ENCODE measurements at regions not wholly inside any gene's neighbourhood (a gene's known extent, or its start where the extent isn't known, plus 50 kb on each side); places are given as distances from the start of the nearest gene placed in this dataset.

GRCh38 chr20:60759651-60760050 is 492.4 kb upstream of the CDH4 start:
- peaks cover 5% of the 10 kb centered on the region for H3K27me3 Mint-ChIP-seq
- POLR2A ChIA-PET, result no interaction called here

GRCh38 chr20:60760256-60761000 is 491.6 kb upstream of the CDH4 start:
- Mint-ChIP-seq H3K4me1 (ENCODE audit: low read depth) (no peaks in the 10 kb centered on the region), H3K27ac (no peak overlapping the region), H3K27me3 (peaks cover 5% of the 10 kb centered on the region), H3K4me3 (no peak overlapping the region), H3K9me3 (no peaks in the 10 kb centered on the region), H3K36me3 (ENCODE audit: low read depth) (no peaks in the 10 kb centered on the region)
- intact Hi-C loops (cut with DNase I, micrococcal nuclease), result no loop called here
- Histone ChIP-seq H3K36me3 (ENCODE audit: insufficient read depth, low read length) (no peaks in the 10 kb centered on the region), H3K27ac (ENCODE audit: low read depth in 1 of 2, low read length in 2 of 2) (no peak overlapping the region), H3K4me3 (ENCODE audit: low read length) (no peak overlapping the region), H3K9me3 (ENCODE audit: control insufficient read depth in 1 of 2, insufficient read depth in 1 of 2, low read length in 2 of 2) (peaks cover 0 to 17% of the 10 kb centered on the region in 2 experiments), H3K27me3 (ENCODE audit: control insufficient read depth in 1 of 2, insufficient read depth in 2 of 2, low read length in 2 of 2) (no peaks in the 10 kb centered on the region), H3K4me1 (ENCODE audit: insufficient read depth, low read length) (no peaks in the 10 kb centered on the region)
- DNase-seq, result no peak
- no peak for TF ChIP-seq CTCF (IDR thresholded peaks at IDR 0.05)
- CTCF ChIA-PET, result no interaction called here
- POLR2A ChIA-PET, result no interaction called here
- ATAC-seq (ENCODE audit: poor library complexity), result no peak

More at GRCh38 chr20:60759651-60760050, 492.4 kb upstream of the CDH4 start:
- no peak for TF ChIP-seq CTCF (IDR thresholded peaks at IDR 0.05)
- no peaks in the 10 kb centered on the region for H3K27me3 ChIP-seq (ENCODE audit: control insufficient read depth in 1 of 2, insufficient read depth in 2 of 2, low read length in 2 of 2)
- Mint-ChIP-seq H3K4me3 (no peak overlapping the region), H3K36me3 (ENCODE audit: low read depth) (no peaks in the 10 kb centered on the region), H3K27ac (no peak overlapping the region), H3K4me1 (ENCODE audit: low read depth) (no peaks in the 10 kb centered on the region), H3K9me3 (no peaks in the 10 kb centered on the region)
- H3K4me1 ChIP-seq (ENCODE audit: insufficient read depth, low read length), result no peaks in the 10 kb centered on the region
- DNase-seq (no peak), ATAC-seq (ENCODE audit: poor library complexity) (no peak)
- H3K4me3 ChIP-seq (ENCODE audit: low read length), result no peak overlapping the region
- no peaks in the 10 kb centered on the region for H3K36me3 ChIP-seq (ENCODE audit: insufficient read depth, low read length)
- H3K9me3 ChIP-seq (ENCODE audit: control insufficient read depth in 1 of 2, insufficient read depth in 1 of 2, low read length in 2 of 2), result peaks cover 0 to 17% of the 10 kb centered on the region in 2 experiments
- intact Hi-C loops (cut with DNase I, micrococcal nuclease), result no loop called here
- H3K27ac ChIP-seq (ENCODE audit: low read depth in 1 of 2, low read length in 2 of 2), result no peak overlapping the region
- CTCF ChIA-PET, result no interaction called here

GRCh38 chr20:60761056-60761455 is 491.0 kb upstream of the CDH4 start:
- Histone ChIP-seq H3K4me1 (ENCODE audit: insufficient read depth, low read length) (no peaks in the 10 kb centered on the region), H3K27me3 (ENCODE audit: control insufficient read depth in 1 of 2, insufficient read depth in 2 of 2, low read length in 2 of 2) (no peaks in the 10 kb centered on the region), H3K4me3 (ENCODE audit: low read length) (no peak overlapping the region), H3K27ac (ENCODE audit: low read depth in 1 of 2, low read length in 2 of 2) (no peak overlapping the region), H3K36me3 (ENCODE audit: insufficient read depth, low read length) (no peaks in the 10 kb centered on the region), H3K9me3 (ENCODE audit: control insufficient read depth in 1 of 2, insufficient read depth in 1 of 2, low read length in 2 of 2) (peaks cover 0 to 17% of the 10 kb centered on the region in 2 experiments)
- H3K4me1 Mint-ChIP-seq (ENCODE audit: low read depth), result no peaks in the 10 kb centered on the region
- no peak for ATAC-seq (ENCODE audit: poor library complexity)
- TF ChIP-seq CTCF (IDR thresholded peaks at IDR 0.05), result no peak
- ChIA-PET POLR2A (no interaction called here), CTCF (no interaction called here)
- DNase-seq, result no peak
- peaks cover 5% of the 10 kb centered on the region for H3K27me3 Mint-ChIP-seq
- H3K36me3 Mint-ChIP-seq (ENCODE audit: low read depth), result no peaks in the 10 kb centered on the region
- H3K27ac Mint-ChIP-seq, result no peak overlapping the region
- intact Hi-C loops (cut with DNase I, micrococcal nuclease), result no loop called here
- no peaks in the 10 kb centered on the region for H3K9me3 Mint-ChIP-seq
- no peak overlapping the region for H3K4me3 Mint-ChIP-seq

Measured in CD4-positive, alpha-beta T cell (primary cell).